K562 (cell line): ENCODE measurements at regions not wholly inside any gene's neighbourhood (a gene's known extent, or its start where the extent isn't known, plus 50 kb on each side); places are given as distances from the start of the nearest gene placed in this dataset.

Experiments used
- ARID3B ChIP-seq: fragments of 250-450 bp; sonication (Bioruptor Pico); IDR thresholded peaks from 2 replicates; pipeline ENCODE4 v1.4.0; 2020; ENCODE audit warnings: borderline replicate concordance
- BCL6 ChIP-seq: fragments of 250-450 bp; sonication (Bioruptor Pico); IDR thresholded peaks from 2 replicates; pipeline ENCODE4 v1.4.0; 2020
- DNMT1 ChIP-seq: fragments of 450-650 bp; IDR thresholded peaks from 2 replicates; pipeline ENCODE4 v1.6.1; 2016; ENCODE audit warnings: antibody characterized with exemption, mild to moderate bottlenecking
- ETV6 ChIP-seq, 3 experiments: fragments of 150-350 bp in 1 of 3; sonication (generic) in 1 of 3; formaldehyde crosslinking in 1 of 3; IDR thresholded peaks; 2 replicates each; pipeline versions ENCODE4 v1.6.1 to v1.8.0; 2014 to 2022; ENCODE audit warnings: borderline replicate concordance in 2 of 3, low read depth in 2 of 3, antibody characterized with exemption in 1 of 3, low read length in 1 of 3, mild to moderate bottlenecking in 1 of 3, missing genetic modification reagents in 1 of 3
- EWSR1 ChIP-seq: fragments of 450-650 bp; IDR thresholded peaks from 2 replicates; pipeline ENCODE4 v1.6.1; 2018; ENCODE audit warnings: borderline replicate concordance, mild to moderate bottlenecking, low read depth, moderate library complexity; ENCODE audit not compliant: partially characterized antibody
- NR2F6 ChIP-seq: fragments of 450-650 bp; formaldehyde crosslinking; IDR thresholded peaks from 2 replicates; pipeline ENCODE4 v1.4.0; 2020; ENCODE audit warnings: mild to moderate bottlenecking
- POLR2A ChIP-seq: fragments of 450-650 bp; conservative IDR thresholded peaks from 2 replicates; pipeline ENCODE4 v1.6.1; 2016
- SMARCA4 ChIP-seq: fragments of 450-650 bp; IDR thresholded peaks from 2 replicates; pipeline ENCODE4 v1.6.1; 2016
- SP1 ChIP-seq: sonication (generic); formaldehyde crosslinking; IDR thresholded peaks from 2 replicates; pipeline ENCODE4 v1.8.1; 2022; ENCODE audit warnings: mild to moderate bottlenecking, missing genetic modification reagents
- SREBF1 ChIP-seq: fragments of 150-350 bp; IDR thresholded peaks from 2 replicates; pipeline ENCODE4 v1.6.1; 2014; ENCODE audit warnings: antibody characterized with exemption, low read depth, low read length, borderline replicate concordance
- TEAD4 ChIP-seq, 2 experiments: sonication (generic) in 1 of 2; formaldehyde crosslinking in 1 of 2; IDR thresholded peaks; 2 replicates each; pipeline versions ENCODE4 v1.6.1 to v1.8.0; 2012 to 2022; ENCODE audit warnings: borderline replicate concordance in 1 of 2, inconsistent platforms in 1 of 2, low read length in 1 of 2, mild to moderate bottlenecking in 1 of 2, missing genetic modification reagents in 1 of 2
- TOE1 ChIP-seq, 2 experiments: fragments of 450-650 bp in 1 of 2; sonication (generic) in 1 of 2; formaldehyde crosslinking in 1 of 2; IDR thresholded peaks; 2 replicates each; pipeline versions ENCODE4 v1.7.1 to v1.8.0; 2016 to 2022; ENCODE audit warnings: borderline replicate concordance in 2 of 2, mild to moderate bottlenecking in 2 of 2, antibody characterized with exemption in 1 of 2, inconsistent platforms in 1 of 2, low read depth in 1 of 2, missing genetic modification reagents in 1 of 2, moderate library complexity in 1 of 2
- ZBED1 ChIP-seq: IDR thresholded peaks from 2 replicates; pipeline ENCODE4 v1.6.1; 2014
- ZC3H8 ChIP-seq: fragments of 450-650 bp; IDR thresholded peaks from 2 replicates; pipeline ENCODE4 v1.6.1; 2017
- ZNF253 ChIP-seq: fragments of 250-450 bp; sonication (Bioruptor Pico); conservative IDR thresholded peaks from 2 replicates; pipeline ENCODE4 v1.6.1; 2021; ENCODE audit warnings: mild to moderate bottlenecking
- ZNF780A ChIP-seq: fragments of 250-450 bp; sonication (Bioruptor Pico); IDR thresholded peaks from 2 replicates; pipeline ENCODE4 v1.5.0; 2021; ENCODE audit warnings: mild to moderate bottlenecking
- TF ChIP-seq, protein P1 (sequence below): fragments of 250-450 bp; sonication (Bioruptor Pico); IDR thresholded peaks from 2 replicates; pipeline ENCODE4 v1.4.0; 2020
- TF ChIP-seq, protein P2 (sequence below), 3 experiments: IDR thresholded peaks in 2 of 3; conservative IDR thresholded peaks in 1 of 3; 2 replicates each; pipeline ENCODE4 v1.5.1; 2011 to 2012; ENCODE audit warnings: low read length in 3 of 3, mild to moderate bottlenecking in 3 of 3, control low read depth in 2 of 3, improper control_type of control experiment in 1 of 3, inconsistent platforms in 1 of 3, low read depth in 1 of 3, mixed read lengths in 1 of 3, moderate library complexity in 1 of 3; ENCODE audit not compliant: insufficient read depth in 2 of 3
- TF ChIP-seq, protein P3 (sequence below): sonication (generic); formaldehyde crosslinking; IDR thresholded peaks from 2 replicates; pipeline ENCODE4 v1.9.0; 2022; ENCODE audit warnings: mild to moderate bottlenecking, missing genetic modification reagents

GRCh38 chr1:157227700-157228099, 89.5 kb upstream of the ETV3 start (continued):
- TF ChIP-seq ZBED1 (no peak), TOE1 (IDR thresholded peaks at IDR 0.05; ENCODE audit: borderline replicate concordance) (no peak), TOE1 (CRISPR knock-in tag; IDR thresholded peaks at IDR 0.05; ENCODE audit: borderline replicate concordance, low read depth) (no peak), SMARCA4 (peak; percentile 57; the same call in 1 of the 2 replicates), ARID3B (CRISPR knock-in tag) (no peak), ZNF253 (CRISPR knock-in tag) (no peak), SP1 (CRISPR knock-in tag) (0 out of 2 replicates have a peak, but pooled peaks have one; percentile 27), SREBF1 (no peak), BCL6 (CRISPR knock-in tag) (no peak), ZC3H8 (no peak), DNMT1 (no peak), TEAD4 (IDR thresholded peaks at IDR 0.05; ENCODE audit: low read length) (peak; percentile 93), TEAD4 (CRISPR knock-in tag; IDR thresholded peaks at IDR 0.05; ENCODE audit: borderline replicate concordance) (no peak), ETV6 (IDR thresholded peaks at IDR 0.05; ENCODE audit: borderline replicate concordance in 1 of 2, low read depth in 2 of 2, low read length in 1 of 2) (no peak), ETV6 (CRISPR knock-in tag; IDR thresholded peaks at IDR 0.05; ENCODE audit: borderline replicate concordance) (no peak), NR2F6 (no peak), ZNF780A (CRISPR knock-in tag) (no peak), POLR2A (no peak), EWSR1 (no peak)
- TF ChIP-seq, protein P1, sequence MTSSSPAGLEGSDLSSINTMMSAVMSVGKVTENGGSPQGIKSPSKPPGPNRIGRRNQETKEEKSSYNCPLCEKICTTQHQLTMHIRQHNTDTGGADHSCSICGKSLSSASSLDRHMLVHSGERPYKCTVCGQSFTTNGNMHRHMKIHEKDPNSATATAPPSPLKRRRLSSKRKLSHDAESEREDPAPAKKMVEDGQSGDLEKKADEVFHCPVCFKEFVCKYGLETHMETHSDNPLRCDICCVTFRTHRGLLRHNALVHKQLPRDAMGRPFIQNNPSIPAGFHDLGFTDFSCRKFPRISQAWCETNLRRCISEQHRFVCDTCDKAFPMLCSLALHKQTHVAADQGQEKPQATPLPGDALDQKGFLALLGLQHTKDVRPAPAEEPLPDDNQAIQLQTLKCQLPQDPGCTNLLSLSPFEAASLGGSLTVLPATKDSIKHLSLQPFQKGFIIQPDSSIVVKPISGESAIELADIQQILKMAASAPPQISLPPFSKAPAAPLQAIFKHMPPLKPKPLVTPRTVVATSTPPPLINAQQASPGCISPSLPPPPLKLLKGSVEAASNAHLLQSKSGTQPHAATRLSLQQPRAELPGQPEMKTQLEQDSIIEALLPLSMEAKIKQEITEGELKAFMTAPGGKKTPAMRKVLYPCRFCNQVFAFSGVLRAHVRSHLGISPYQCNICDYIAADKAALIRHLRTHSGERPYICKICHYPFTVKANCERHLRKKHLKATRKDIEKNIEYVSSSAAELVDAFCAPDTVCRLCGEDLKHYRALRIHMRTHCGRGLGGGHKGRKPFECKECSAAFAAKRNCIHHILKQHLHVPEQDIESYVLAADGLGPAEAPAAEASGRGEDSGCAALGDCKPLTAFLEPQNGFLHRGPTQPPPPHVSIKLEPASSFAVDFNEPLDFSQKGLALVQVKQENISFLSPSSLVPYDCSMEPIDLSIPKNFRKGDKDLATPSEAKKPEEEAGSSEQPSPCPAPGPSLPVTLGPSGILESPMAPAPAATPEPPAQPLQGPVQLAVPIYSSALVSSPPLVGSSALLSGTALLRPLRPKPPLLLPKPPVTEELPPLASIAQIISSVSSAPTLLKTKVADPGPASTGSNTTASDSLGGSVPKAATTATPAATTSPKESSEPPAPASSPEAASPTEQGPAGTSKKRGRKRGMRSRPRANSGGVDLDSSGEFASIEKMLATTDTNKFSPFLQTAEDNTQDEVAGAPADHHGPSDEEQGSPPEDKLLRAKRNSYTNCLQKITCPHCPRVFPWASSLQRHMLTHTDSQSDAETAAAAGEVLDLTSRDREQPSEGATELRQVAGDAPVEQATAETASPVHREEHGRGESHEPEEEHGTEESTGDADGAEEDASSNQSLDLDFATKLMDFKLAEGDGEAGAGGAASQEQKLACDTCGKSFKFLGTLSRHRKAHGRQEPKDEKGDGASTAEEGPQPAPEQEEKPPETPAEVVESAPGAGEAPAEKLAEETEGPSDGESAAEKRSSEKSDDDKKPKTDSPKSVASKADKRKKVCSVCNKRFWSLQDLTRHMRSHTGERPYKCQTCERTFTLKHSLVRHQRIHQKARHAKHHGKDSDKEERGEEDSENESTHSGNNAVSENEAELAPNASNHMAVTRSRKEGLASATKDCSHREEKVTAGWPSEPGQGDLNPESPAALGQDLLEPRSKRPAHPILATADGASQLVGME (CRISPR knock-in tag), result no peak
- TF ChIP-seq, protein P2, sequence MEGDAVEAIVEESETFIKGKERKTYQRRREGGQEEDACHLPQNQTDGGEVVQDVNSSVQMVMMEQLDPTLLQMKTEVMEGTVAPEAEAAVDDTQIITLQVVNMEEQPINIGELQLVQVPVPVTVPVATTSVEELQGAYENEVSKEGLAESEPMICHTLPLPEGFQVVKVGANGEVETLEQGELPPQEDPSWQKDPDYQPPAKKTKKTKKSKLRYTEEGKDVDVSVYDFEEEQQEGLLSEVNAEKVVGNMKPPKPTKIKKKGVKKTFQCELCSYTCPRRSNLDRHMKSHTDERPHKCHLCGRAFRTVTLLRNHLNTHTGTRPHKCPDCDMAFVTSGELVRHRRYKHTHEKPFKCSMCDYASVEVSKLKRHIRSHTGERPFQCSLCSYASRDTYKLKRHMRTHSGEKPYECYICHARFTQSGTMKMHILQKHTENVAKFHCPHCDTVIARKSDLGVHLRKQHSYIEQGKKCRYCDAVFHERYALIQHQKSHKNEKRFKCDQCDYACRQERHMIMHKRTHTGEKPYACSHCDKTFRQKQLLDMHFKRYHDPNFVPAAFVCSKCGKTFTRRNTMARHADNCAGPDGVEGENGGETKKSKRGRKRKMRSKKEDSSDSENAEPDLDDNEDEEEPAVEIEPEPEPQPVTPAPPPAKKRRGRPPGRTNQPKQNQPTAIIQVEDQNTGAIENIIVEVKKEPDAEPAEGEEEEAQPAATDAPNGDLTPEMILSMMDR (IDR thresholded peaks at IDR 0.05 in 2 of 3, conservative IDR thresholded peaks at IDR 0.05 in 1 of 3; ENCODE audit: insufficient read depth in 2 of 3, low read depth in 1 of 3, low read length in 3 of 3), result no peak
- TF ChIP-seq, protein P3, sequence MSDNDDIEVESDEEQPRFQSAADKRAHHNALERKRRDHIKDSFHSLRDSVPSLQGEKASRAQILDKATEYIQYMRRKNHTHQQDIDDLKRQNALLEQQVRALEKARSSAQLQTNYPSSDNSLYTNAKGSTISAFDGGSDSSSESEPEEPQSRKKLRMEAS (CRISPR knock-in tag), result no peak
